Smooth muscle cell (in vitro differentiated cells): ENCODE measurements at regions not wholly inside any gene's neighbourhood (a gene's known extent, or its start where the extent isn't known, plus 50 kb on each side); places are given as distances from the start of the nearest gene placed in this dataset.

Experiments
- DNase-seq: peaks from one replicate; lab custom pipeline; 2025; ENCODE audit not compliant: unreplicated experiment; lab: John Stamatoyannopoulos, UW
- H2AFZ ChIP-seq: fragments of 200-600 bp; sonication (generic); 2 replicates; pipeline ENCODE4 v1.6.0; 2016; ENCODE audit warnings: antibody characterized with exemption, low read depth, mild to moderate bottlenecking
- H3F3A ChIP-seq: fragments of 200-600 bp; sonication (generic); 2 replicates; pipeline ENCODE4 v1.6.0; 2017; ENCODE audit warnings: antibody characterized with exemption, low read depth
- H3K27ac ChIP-seq: fragments of 200-600 bp; sonication (generic); 2 replicates; pipeline ENCODE4 v1.5.1; 2016; ENCODE audit warnings: low read depth, mild to moderate bottlenecking
- H3K27me3 ChIP-seq: fragments of 200-600 bp; sonication (generic); 2 replicates; pipeline ENCODE4 v1.6.1; 2016; ENCODE audit warnings: low read depth, mild to moderate bottlenecking
- H3K36me3 ChIP-seq: fragments of 200-600 bp; sonication (generic); 2 replicates; pipeline ENCODE4 v1.5.1; 2016; ENCODE audit warnings: low read depth
- H3K4me1 ChIP-seq: fragments of 200-600 bp; sonication (generic); 2 replicates; pipeline ENCODE4 v1.5.1; 2016; ENCODE audit warnings: low read depth
- H3K4me2 ChIP-seq: fragments of 200-600 bp; sonication (generic); 2 replicates; pipeline ENCODE4 v1.6.0; 2016; ENCODE audit warnings: mild to moderate bottlenecking
- H3K4me3 ChIP-seq: fragments of 200-600 bp; sonication (generic); 2 replicates; pipeline ENCODE4 v1.5.1; 2016; ENCODE audit warnings: mild to moderate bottlenecking
- H3K79me2 ChIP-seq: fragments of 200-600 bp; sonication (generic); 2 replicates; pipeline ENCODE4 v1.6.0; 2016; ENCODE audit warnings: low read depth, mild to moderate bottlenecking
- H3K9ac ChIP-seq: fragments of 200-600 bp; sonication (generic); 2 replicates; pipeline ENCODE4 v1.6.0; 2016; ENCODE audit warnings: low read depth
- H3K9me3 ChIP-seq: fragments of 200-600 bp; sonication (generic); replicated peaks from 2 replicates; pipeline ENCODE4 v1.5.1; 2016; ENCODE audit warnings: low read depth
- H4K20me1 ChIP-seq: fragments of 200-600 bp; sonication (generic); 2 replicates; pipeline ENCODE4 v1.6.0; 2016; ENCODE audit warnings: low read depth
- CTCF ChIP-seq: fragments of 200-600 bp; sonication (generic); IDR thresholded peaks from 2 replicates; pipeline ENCODE4 v1.5.1; 2017; ENCODE audit warnings: borderline replicate concordance, mild to moderate bottlenecking, antibody characterized with exemption; ENCODE audit not compliant: insufficient read depth, poor library complexity, severe bottlenecking
- WGBS: methylation state at CpG from one replicate; pipeline ENCODE4 v1.1.7; 2016; ENCODE audit warnings: low lambda C conversion rate; 5-methylcytosine and 5-hydroxymethylcytosine counted together

GRCh38 chr11:130598433-130598832 is 150.0 kb downstream of the ADAMTS15 start:
- Histone ChIP-seq H3F3A (no peaks in the 10 kb centered on the region), H3K27me3 (no peaks in the 10 kb centered on the region), H3K4me3 (no peak overlapping the region), H3K9me3 (no peaks in the 10 kb centered on the region), H3K4me1 (peaks cover 9% of the 10 kb centered on the region), H3K36me3 (no peaks in the 10 kb centered on the region), H3K4me2 (no peak overlapping the region), H3K27ac (no peak overlapping the region), H2AFZ (no peak overlapping the region), H3K79me2 (no peaks in the 10 kb centered on the region), H3K9ac (no peak overlapping the region), H4K20me1 (no peaks in the 10 kb centered on the region)
- no peak for TF ChIP-seq CTCF
- DNase-seq, result no peak
- WGBS, result 98% methylated on average over 25 of the region's 25 CpGs

- no peak overlapping the region for H3K4me2 ChIP-seq
- H3K9me3 ChIP-seq, result no peaks in the 10 kb centered on the region
- H3K79me2 ChIP-seq, result no peaks in the 10 kb centered on the region
- no peak for DNase-seq
- no peaks in the 10 kb centered on the region for H3F3A ChIP-seq
- no peak overlapping the region for H3K27ac ChIP-seq
- no peak overlapping the region for H2AFZ ChIP-seq
- no peaks in the 10 kb centered on the region for H3K27me3 ChIP-seq
- H3K4me3 ChIP-seq, result no peak overlapping the region
- H3K4me1 ChIP-seq, result peaks cover 9% of the 10 kb centered on the region
- 75% methylated on average over 4 of the region's 4 CpGs for WGBS
- no peaks in the 10 kb centered on the region for H4K20me1 ChIP-seq
- H3K9ac ChIP-seq, result no peak overlapping the region
- TF ChIP-seq CTCF, result no peak
- no peaks in the 10 kb centered on the region for H3K36me3 ChIP-seq
These were observed 150.7 kb downstream of the ADAMTS15 start for GRCh38 chr11:130599073-130599654.

GRCh38 chr11:130600139-130600538 is 151.7 kb downstream of the ADAMTS15 start:
- H3K9ac ChIP-seq, result no peak overlapping the region
- no peaks in the 10 kb centered on the region for H3K27me3 ChIP-seq
- H3K36me3 ChIP-seq, result no peaks in the 10 kb centered on the region
- no peaks in the 10 kb centered on the region for H3K79me2 ChIP-seq
- no peak overlapping the region for H3K4me2 ChIP-seq
- no peaks in the 10 kb centered on the region for H3F3A ChIP-seq
- 82% methylated on average over 4 of the region's 4 CpGs for WGBS
- no peak for TF ChIP-seq CTCF
- peak overlapping the region; percentile 22 for H2AFZ ChIP-seq
- no peaks in the 10 kb centered on the region for H4K20me1 ChIP-seq
- H3K4me3 ChIP-seq, result no peak overlapping the region
- no peak for DNase-seq
- no peaks in the 10 kb centered on the region for H3K9me3 ChIP-seq
- peaks cover 9% of the 10 kb centered on the region for H3K4me1 ChIP-seq
- H3K27ac ChIP-seq, result peak overlapping the region; percentile 18

- DNase-seq, result no peak
- peaks cover 9% of the 10 kb centered on the region for H3K4me1 ChIP-seq
- no peaks in the 10 kb centered on the region for H3K9me3 ChIP-seq
- H4K20me1 ChIP-seq, result no peaks in the 10 kb centered on the region
- no peak for TF ChIP-seq CTCF
- no peak overlapping the region for H3K4me2 ChIP-seq
- H3K27ac ChIP-seq, result peak overlapping the region; percentile 18
- no peaks in the 10 kb centered on the region for H3K79me2 ChIP-seq
- H3K36me3 ChIP-seq, result no peaks in the 10 kb centered on the region
- H3K4me3 ChIP-seq, result no peak overlapping the region
- no peaks in the 10 kb centered on the region for H3F3A ChIP-seq
- no peak overlapping the region for H3K9ac ChIP-seq
- peak overlapping the region; percentile 22 for H2AFZ ChIP-seq
- WGBS, result 58% methylated on average over 5 of the region's 5 CpGs
- no peaks in the 10 kb centered on the region for H3K27me3 ChIP-seq
These were observed 152.2 kb downstream of the ADAMTS15 start for GRCh38 chr11:130600616-130601015.
